HG03039 (cell line): ENCODE measurements at regions not wholly inside any gene's neighbourhood (a gene's known extent, or its start where the extent isn't known, plus 50 kb on each side); places are given as distances from the start of the nearest gene placed in this dataset.
"Not testable (repeated sequence)": the region's sequence is repeated elsewhere in the genome, so short reads cannot be mapped to it uniquely, and the experiment has no call there.

Source experiments
- ATAC-seq: cut with Tn5 transposase; IDR thresholded peaks from one replicate; pipeline ENCODE4 v1.9.1; 2021; ENCODE audit warnings: mild to moderate bottlenecking, moderate library complexity; ENCODE audit not compliant: unreplicated experiment

DNA sequence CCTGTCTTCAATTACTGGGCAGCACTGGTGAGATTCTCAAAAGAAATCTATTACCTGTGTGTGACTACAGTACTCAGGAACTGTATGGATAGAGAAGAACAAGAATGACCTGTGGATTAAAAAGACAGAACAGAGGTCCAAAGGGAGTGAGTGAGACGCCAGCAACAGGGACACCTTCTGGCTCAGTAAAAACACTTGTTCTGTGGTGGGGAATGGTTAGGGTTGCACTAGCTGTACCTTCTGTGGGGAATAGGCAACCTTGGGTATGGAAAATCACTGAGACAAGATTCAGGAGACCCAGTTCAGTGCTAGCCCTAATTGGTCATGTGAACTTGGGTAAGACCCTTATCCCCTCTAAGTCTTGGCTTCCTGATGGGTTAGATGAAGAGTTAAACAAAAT, 986.0 kb downstream of the TSN start:
- no peak for ATAC-seq

DNA sequence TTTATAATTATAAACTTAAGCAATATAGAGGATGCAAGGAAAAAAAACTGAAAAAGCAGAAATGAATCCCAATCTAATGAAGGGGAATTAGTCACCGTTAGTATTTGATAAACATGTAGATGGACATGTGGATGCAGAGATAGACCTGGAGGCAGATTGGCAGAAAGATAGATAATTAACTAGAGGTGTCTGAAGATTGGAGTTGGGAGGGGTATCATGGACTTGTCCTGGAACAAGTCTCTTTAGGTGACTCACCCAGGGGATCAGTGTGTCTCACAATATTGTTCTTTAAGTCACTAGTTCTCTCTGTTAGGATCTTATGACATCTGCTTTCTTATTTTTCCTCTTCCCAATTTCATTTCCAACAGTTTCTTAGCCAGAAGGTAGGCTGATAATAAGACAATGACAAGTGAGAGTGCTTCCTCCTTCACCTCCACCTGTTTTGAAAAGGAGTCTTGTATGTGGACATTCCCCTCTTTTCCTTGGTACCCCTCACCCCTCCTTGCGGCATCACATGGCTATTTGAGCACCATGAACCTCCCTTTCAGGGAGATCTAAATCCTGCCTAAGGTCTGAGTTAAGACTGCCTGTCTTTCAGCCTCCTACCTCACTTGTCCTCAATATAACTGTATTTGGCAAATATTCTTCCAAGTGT, 987.7 kb downstream of the TSN start:
- no peak for ATAC-seq

DNA sequence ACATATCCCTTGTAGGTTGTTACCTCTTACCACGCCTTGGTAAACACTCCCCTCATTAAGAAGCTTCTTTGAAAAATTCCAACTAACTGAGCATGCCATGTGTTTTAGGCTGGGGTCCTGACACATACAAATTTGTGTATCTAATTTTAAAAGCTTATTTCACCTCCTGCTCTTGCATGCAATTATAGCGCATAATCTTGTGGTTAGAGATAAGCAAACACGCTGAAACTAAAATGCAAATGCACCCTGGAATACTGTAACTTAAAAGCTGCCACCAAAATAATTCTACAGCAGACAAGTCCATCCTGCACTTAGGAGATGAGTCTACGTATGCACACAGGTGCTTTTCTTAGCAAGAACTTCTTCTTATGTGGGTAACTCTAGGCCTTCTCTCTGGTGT, 990.2 kb downstream of the TSN start:
- no peak for ATAC-seq

DNA sequence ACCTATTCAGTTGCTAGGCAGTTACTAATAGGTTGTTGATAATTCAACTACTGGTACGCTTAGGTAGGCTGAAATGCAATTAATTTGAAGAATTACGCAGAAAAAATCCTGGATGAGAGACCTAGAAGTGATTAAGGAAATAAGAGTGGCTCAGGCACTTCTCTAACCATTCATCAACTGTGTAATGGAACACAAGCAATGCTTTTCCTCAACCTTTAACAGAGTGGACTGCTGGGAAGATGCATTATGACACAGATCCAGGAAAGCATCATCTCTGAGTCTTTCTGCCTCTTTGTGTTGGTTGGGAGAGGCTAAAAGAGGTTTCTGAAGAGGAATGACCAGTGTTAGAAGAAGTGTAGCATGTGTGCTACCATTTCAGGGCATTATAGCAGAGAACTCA, 992.2 kb downstream of the TSN start:
- ATAC-seq: no peak

DNA sequence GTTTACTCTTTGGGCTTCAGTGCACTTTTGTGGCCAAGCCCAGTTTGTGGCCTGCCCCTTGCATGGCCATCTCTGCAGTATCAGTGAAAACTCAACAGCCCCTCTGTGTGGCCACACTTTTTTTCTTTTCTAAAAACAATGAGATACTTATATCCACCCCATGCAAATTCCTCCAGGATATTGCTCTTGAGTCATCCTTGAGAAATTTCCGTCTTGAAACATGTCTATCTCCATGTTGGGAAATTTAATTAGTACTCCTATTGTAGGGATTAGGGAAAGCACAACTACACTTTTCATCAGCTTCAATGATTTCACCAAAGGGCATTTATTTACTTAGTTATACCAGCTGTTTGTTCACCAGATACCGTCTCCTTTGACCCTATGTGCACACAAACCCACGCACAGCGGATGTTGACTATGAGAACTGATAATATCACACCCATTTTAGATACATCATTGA, 993.1 kb downstream of the TSN start:
- no peak for ATAC-seq

DNA sequence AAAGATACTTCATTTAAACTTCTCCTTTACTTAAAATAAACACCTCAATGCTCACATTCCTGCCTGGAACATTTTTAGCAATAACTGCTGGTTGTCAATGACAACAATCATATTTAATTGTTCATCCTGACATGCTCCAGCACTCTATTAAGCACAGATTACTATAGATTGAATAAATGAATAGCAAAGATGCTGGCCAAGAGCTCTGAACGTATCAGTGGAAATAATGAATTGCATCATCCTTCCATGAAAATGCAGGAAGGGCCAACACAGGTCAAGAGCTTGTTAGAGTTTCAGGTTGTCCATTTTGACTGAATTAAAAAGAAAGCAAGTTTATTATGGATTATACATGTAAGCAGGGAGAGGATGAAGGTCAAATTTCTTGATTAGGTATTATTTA, 994.0 kb downstream of the TSN start:
- no peak for ATAC-seq

DNA sequence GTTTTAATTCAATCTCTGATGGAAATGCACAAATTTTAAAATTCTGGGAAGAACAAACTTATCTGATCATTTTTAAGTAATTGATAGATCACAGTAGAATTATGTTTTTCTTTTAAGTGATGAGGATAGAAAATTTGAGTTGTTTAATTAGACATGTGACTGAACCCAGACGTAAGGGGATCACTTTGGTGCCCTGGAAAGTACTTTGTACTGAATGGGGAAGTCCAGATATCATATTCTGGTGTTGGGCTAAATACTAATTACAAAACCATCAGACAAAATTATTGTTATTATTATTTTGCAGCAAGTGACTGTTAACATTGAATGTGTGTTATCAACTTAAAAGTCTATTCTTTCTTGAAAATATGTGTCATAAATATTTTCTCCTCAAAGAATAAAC, 994.6 kb downstream of the TSN start:
- ATAC-seq: no peak

DNA sequence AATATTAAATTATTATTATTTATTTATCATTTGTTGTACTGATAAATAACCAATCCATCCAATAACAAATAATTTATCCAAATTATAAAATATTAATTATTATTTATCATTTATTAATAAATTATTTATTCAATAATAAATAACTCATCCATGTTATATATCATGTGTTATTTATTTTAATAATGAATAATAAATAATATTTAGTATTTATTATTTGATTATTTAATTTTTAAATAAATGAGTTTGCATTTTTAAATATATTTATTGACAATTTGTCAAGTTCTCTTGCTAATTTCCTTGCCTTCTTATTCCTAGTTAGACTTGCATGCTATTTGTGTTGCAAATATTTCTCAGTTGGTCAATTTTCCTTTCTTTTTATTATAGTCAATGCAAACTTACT, 995.4 kb downstream of the TSN start:
- no peak for ATAC-seq

DNA sequence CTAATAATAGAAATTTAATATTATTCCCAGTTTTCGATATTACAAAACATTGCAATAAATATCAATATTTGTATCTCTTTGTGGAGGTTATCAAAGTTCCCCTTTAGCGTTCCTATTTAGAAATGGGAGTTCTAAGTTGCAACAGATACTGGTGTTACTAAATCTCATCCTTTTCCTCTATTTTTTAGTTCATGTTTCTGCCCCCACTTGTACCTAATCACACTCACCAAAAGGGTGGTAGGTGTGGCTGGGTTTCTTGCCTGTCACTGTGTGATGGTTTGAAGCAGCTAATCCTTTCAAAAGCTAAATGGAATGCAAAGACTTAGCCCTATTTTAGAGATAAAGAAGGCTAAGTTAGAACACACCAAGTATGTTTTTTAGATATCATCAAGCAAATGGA, 997.9 kb downstream of the TSN start:
- no peak for ATAC-seq

DNA sequence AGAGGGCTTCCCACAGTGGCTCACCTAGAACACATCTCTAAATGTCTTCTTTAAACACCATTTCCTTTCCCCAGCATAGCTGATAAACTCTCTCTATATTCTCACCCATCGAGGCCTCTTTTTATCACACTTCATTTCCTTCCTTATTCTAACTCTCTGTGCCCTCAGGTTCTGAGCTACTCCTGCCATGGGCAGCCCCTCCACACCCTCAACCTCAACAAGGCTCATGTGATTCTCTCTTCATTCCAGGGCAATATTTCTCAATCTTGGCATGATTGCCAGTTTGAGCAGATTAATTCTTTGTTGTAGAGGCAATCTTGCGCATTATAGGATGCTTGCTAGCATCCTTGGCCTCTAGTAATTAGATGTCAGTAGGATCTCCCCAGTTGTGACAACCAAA, 999.1 kb downstream of the TSN start:
- ATAC-seq: no peak

DNA sequence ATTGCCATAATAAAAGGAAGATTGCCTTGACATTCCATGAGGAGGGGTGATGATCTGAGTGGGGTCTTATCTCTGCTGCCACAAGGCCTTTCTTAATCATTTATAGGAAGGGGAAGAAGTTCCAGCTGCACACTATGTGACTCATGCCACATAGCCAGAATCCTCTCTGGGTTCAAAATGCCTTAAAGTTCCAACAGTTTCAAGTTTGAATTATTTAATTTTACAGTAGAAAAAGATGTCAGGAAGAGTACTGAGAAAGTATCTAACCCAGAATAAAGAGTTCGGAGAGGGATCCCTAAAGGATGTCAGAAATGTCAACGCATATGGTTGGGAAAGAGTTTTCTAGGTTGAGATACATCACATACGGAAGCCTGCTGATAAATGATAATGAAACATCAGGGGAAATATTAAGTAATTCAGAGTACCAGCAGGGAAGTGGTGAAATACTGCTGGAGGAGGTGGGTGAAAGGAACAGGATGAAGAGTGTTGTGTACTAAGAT, 999.9 kb downstream of the TSN start:
- no peak for ATAC-seq

DNA sequence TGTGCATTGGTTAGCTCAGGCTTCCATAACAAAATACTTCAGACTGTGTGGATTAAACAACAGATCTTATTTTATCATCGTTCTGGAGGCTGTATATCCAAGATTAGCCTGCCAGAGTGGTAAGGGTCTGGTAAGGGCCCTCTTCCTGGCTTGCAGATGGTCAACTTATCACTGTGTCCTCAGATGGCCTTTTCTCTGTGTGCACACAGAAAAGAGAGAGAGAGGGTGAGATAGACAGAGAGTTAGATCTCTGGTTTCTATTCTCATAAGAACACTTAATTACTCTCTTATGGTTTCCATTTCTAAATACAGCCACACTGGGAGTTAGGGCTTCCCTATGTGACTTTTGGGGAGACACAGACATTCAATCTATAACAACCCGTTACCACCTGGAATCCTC, 1003.5 kb downstream of the TSN start:
- no peak for ATAC-seq

DNA sequence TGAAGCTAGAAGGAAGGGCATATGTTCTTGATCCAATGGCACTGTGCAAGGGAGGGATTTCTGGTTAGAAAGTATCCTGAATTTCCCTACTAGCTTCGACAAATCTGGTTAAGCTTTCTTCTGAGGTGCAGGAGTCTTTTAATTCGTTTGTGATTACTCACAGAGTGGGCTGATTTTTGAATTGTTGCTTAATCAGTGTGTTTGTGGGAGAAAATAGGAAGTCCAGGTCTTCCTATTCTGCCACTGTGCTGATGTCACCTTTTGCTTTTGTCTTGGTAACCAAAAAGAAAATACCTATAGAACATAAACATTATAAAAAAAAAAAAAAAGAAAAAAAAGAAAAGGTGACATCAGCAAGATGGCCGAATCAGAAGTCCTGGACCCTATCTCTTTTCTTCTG, 1008.6 kb downstream of the TSN start:
- ATAC-seq: no peak

DNA sequence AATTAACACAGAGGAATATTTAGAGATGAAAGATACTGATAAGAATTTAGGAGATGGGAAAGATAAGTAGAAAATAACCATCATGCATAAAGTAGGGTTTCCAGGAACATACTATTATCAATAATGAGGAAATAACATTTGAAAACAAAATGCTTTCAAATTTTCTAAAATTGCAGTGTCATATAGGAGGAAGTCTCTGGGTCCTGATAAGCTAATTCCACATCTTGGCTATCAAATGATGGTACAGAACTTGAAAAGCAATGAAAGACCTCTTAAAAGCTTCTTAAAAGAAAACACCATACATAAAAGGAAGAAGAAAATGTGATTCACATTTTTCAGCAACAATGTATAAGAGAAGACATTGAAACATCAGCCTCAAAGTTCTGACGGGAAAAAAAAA, 1024.8 kb downstream of the TSN start:
- ATAC-seq: no peak

DNA sequence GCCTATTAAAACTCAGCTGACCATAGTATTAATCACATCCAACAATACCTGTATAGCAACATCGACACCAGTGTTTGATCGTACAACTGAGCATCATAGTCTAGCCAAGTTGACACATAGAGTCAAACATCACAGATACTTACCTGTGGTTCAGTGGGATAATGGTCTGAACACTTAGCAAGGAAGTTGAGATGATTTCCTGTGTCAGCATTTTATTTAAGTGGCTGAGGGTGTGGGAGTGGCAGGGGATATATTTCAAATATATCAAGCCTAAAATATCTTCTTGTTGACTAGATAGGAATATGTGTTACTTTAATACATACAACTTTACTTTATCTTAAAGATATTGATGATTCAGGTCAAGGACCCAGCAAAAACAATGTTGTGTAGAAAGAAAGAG, 1038.6 kb downstream of the TSN start:
- no peak for ATAC-seq

DNA sequence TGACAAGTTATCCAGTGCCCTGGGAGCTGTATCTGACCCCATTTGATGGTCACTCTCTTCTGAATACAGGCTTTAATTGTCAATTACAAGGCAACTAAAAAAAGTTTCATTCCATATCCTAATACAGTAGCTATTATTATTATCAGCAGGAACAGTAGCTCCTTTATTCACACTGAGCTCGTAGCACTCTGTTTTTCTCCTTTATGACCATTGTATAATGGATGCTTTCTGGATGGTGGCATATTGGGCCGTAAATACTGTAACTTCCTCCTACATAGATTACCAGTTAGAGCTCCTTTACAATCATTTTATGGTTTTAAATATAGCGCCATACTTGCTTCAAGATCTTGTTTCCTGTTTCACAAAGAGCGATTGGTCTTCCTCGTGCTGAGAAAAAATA, 1040.3 kb downstream of the TSN start:
- no peak for ATAC-seq

DNA sequence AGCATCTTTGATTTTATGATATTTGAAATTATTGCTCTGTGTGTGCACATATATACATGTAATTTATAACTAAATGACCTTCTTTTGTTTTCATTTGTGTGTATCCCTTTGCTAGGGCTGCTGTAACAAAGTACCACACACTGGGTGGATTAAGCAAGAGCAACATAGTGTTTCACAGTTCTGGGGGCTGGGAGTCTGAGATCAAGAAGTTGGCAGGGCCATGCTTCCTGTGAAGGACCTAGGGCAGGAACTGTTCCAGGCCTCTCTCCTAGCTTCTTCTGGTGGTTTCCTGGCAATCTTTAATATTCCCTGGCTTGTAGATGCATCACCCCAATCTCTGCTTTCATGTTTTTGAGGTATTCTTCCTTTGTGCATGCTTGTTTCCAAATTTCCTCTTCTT, 1043.9 kb downstream of the TSN start:
- no peak for ATAC-seq

DNA sequence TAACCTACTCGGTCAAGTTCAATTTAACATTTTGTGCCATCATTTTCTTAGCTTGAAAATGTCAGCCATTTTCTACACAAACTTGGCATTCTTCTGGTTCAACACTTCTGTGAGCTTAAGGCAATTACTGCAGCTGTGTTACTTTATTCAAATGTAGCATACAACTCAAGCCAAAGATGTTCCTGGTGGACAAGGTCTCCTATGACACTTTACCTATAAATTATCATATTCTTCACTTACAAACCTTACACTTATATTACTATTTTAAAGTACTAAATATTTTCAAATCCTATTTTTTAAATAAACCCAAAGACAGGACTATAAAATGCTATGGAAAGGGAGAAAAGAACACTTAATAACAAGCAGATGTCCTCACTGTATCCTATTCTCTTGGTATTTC, 1045.3 kb downstream of the TSN start:
- no peak for ATAC-seq

DNA sequence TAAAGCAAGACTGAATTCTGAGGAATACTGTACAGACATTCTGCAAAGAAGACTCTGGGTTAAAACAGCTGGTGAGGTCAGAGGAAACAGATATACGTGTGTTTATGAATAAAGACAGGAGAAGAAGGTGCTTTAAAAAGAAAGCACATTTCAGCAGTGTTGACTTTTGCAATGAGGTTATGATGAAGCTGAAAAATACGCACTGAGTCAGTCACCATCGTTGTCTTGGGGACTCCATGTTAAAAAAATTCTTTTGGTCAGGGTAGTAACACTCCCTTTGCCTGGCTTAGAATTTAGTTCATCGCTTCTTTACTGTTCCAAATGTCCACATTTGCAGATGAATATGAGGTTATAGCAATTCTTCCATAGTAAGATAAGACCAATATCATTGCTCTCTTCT, 1049.0 kb downstream of the TSN start:
- no peak for ATAC-seq

DNA sequence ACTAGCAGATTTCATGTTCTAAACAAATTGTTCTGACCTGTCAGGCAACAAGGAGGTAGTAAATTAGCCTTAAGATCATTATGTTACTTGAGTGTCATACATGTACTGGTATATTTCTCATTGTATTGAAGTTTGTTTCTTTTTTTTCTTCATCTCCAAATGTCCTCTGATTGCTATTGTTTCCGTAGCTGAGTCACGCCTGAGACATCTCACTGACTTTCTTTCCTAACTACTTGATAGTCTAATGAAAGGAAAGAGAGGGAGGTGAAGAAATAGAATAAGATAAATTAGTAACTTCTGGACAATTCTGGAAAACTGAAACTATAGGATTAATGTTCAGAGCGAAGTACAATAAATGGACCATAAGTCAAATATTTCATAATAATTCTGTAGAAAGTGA, 1049.9 kb downstream of the TSN start:
- no peak for ATAC-seq

DNA sequence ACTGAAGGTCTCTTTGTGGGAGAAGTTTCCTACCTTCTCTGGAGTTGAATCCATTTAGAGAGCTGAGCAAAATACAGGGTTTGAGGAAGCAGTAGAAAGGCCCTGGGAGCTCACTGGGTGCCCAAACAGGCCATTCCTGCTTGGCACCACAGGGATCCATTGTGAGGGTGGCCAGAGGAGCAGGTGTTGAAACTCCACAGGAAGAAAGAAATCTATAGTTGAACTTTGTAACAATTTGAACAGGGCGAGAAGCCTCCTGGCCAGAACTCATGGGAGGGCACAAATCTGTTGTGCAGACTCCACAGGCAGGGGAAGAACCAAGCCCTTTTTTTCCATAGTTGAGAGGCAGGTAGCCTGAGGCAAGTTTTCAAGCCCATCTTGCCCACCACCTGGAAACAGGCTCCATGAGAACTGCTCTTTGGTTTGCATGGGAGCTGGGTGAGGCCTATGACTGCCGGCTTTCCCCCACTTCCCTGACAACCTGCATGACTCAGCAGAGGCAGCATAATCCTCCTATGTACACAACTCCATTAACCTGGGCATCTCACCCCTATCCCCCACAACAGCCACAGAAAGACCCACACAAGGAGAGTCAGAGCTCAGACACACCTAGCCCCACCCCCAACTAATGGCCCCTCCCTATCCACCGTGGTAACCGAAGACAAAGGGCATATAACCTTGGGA, 1053.0 kb downstream of the TSN start:
- no peak for ATAC-seq

DNA sequence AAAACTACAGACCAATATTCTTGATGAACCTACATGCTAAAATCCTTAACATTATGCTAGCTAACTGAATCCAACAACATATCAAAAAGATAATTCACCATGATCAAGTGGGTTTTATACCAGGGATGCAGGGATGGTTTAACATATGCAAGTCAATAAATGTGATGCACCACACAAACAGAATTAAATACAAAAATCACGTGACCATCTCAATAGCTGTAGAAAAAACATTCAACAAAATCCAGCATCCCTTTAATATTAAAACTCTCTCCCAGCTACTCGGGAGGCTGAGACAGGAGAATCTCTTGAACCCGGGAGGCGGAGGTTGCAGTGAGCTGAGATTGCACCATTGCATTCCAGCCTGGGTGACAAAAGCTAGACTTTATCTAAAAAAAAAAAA, 1056.8 kb downstream of the TSN start:
- ATAC-seq: not testable (repeated sequence)

DNA sequence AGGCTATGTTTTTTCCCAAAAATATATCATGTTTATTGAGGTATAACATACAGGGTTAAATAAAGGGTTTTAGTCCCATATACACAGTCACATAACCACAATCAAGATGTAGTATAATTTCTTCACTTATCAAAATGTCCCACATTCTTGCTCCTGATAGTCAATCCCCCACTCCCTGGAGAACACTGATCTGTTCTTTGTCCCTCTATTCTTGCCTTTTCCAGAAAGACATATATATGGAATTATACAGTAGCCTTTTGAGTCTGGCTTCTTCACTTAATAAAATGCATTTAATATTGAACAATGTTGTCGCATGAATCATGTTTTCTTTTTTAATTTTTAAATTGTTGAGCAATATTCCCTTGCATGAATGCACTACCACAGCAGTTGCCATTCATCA, 1059.7 kb downstream of the TSN start:
- no peak for ATAC-seq
